Femur (tissue), 1 donor: ENCODE measurements at regions not wholly inside any gene's neighbourhood (a gene's known extent, or its start where the extent isn't known, plus 50 kb on each side); places are given as distances from the start of the nearest gene placed in this dataset.

ENCODE experiments used
- DNase-seq: peaks from one replicate; pipeline ENCODE4 v3.0.0-alpha.2; 2017

DNA sequence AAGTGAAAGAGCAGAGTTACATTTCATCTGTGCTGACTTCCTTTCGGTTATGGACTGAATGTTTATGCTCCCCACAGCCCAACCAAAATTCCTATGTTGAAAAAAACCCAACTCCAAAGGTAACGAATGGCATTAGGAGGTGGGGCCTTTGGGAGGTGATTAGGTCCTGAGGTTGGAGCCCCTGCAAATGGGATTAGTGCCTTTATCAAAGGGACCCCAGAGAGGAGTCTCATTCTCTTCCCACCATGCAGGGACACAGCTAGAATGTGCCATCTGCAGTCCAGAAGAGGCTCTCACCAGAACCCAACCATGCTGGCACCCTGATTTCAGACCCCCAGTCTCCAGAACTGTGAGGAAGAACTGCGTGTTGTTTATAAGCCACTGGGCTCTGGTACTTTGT, 199.3 kb downstream of the TOMM20 start:
- DNase-seq: no peak

DNA sequence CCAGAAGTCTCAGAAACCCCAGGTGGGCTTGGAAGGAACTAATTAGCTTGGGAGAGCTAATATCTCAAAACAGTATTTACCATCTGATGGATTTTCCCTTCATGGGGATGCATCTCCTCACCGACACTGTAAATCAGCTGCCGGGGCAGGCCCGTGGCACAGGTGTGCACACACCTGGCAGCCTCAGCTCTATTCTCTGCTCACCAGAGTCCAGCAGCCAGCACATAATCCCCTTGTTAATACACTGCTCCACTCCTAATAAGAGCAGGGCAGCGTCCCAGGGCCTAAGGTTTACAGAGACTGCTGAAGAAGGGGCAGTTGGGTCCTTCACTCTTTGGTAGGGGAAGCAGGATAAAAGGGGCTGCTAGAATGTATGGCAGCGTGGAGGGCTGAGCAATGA, 200.0 kb downstream of the TOMM20 start:
- no peak for DNase-seq

DNA sequence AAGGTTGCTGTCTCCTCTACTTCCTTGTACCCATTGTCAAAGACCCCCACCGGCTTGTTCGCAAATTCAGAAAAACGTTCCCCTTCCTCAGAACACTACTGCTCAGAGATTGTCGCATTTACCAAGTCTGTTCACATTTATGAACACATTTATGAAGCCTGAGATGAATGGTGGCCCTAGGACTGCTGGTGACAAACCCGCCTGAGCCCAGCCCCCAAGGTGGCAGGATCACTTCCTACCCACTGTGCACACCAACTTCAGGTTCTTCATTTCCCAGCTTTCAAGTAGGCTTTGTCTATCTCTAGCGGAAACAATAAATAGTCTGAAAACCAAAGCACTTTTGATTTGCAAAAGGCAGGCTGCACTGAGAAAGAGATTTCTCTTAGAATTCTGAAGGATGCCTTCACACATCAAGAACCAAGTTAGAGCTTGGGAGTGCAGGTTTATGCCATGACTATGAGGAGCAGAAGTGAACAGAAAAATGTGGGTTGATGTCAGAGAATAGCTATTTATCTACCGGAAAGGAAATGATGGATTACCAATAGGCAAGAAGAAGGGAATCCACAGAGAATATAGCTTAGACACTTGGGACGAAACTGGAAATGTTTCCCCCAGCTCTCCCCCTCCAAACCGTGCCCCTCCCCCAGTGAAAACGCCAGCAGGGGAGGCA, 200.5 kb downstream of the TOMM20 start:
- no peak for DNase-seq

DNA sequence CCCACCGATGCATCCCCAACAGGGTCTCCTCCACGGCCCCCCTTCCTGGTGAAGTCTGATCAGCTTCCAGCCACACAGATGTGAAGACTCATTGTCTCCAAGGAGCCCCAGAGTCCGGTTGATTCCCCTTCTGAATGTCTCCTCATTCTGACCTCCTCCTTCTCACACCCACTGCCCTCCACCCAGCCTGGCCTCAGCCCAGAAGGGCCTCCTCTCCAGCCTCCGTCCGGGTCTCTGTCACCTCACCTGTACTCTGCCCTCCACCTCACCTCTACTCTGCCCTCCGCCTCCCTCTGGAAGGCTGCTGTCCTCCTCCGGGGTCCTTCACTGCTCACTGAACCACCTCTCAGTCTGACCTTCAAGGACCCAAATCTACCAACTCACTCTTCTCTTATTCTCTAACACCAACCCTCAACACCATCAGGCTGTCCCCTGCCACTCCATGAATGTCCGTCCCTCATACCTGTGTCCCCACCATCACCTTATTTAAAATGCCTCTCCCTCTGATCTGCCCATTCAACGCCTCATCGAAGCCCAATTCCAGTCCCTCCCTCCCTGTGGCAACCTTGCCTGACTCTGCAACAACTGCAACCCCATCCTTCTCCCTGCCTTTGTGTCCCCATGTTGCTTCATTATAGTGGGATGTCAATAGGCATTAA, 201.2 kb downstream of the TOMM20 start:
- DNase-seq: no peak

DNA sequence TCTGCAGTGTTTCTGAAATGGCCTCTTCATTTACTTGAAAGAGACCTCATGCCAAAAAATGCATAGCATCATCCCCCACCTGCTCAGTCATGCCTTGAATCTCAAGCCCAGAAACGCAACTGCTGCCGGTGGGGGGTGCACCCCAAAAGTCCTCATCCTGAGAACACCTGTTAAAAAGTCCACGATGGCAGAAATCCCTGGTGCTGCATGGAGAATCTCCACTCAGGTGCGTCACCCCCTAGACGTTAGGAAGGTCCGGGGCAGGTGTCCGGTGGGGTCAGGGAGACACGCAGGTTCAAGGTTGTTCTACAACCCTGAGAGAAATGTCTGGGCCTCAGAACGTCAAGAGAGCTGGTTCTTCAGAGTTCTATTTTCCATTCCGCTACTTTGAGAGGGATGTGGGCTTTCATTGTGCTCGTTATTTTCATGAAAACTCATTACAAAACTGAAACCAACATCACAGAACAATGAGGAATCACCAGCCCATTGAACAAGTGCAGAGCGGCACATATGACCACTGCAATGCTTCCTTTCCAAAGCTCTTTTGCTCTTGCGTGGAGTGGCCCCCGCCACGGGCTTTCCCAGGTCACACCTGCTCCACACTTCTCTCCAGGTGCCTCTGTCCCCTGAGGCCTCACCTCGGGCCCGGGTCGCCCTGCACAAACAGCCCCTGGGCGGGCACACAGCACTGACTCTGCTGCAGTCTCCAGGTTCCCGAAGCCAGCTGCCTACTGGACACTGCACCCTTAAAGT, 201.9 kb downstream of the TOMM20 start:
- no peak for DNase-seq

DNA sequence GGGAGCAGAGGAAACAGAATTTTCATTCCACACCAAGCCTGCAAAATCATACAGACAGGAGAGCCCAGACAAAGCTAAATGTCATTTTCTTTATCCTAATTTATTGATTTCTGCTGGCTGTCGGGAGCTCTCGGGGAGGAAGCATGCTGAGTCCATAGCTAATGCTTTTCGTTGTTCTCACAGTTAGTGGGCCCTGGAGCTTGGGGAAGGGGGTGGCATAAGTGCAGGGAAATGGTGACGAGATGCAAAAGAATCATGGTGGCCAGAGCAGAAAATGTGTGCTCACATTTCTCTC, 202.4 kb downstream of the TOMM20 start:
- no peak for DNase-seq

DNA sequence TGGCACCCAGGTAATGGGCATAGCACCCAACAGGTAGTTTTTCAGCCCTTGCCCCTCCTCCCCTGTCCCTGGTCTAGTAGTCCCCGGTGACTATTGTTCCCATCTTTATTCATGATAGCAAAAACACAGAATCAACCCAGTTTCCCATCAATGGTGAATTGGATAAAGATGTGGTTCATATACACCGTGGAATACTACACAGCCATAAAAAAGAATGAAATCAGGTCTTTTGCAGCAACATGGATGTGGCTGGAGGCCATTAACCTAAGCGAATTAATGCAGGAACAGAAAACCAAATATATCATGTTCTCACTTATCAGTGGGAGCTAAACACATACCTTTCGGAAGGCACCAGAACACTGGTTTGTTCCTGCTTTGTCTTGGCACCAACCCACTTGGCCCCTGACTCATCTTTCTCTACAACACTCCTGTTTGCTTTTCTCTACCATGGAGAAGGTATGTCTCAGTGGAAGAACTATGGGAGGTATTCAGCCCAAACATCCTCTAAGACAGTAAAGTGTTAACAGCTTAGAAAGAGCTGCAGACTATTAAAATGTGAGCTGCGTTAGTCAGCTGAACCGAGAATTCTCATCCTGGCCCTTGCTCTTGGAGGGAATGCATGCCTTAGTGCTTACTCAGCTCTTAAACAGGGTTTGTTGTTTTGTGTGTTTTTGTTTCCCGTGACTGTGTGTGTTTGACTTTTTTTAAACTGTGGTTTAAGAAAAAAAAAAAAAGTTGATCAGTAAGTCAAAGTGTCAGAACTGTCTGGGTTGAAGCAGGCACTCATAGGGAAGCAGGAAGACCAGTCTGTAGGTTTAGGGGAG, 203.0 kb downstream of the TOMM20 start:
- peak; percentile 57 for DNase-seq

DNA sequence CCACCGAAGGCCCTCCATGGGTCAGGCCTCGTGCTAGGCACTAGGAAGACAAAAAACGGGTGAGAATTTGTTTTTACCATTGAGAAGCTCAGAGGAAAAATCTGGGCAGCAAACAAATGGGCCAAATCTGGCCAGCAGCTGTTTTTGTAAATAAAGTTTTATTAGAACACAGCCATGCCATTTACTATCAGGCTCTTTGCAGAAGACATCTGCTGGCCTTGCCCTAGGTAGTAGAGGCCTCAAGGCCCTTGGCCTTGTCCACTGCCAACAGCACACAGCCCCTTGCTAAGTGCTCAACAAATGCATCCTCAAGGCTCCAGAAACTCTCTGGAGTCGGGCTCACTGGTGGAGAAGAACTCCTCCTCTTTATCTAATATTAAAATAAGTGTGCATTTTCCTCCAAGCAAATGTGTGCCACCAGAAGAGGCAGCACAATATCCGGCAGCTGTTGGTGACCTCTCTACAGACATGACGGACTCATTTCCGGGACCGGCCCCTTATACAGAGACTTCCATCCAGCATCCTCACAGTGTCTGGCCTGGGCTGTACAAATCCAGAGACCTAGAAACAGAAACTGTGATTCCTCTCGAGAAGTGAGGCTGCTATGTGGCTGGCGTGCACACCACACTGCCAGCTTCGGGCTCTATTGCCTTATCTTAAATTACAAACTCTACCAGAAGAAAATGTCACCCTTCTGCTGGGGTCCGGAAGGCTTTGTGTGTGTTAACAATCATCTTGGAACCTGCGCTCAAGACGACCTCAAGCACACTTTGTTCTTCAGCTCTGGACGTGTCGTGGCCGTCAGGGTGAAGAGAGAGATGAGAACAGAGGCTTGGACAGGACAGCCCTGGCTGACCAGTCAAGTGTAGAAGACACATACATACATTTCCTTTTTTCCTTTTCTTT, 203.9 kb downstream of the TOMM20 start:
- no peak for DNase-seq

DNA sequence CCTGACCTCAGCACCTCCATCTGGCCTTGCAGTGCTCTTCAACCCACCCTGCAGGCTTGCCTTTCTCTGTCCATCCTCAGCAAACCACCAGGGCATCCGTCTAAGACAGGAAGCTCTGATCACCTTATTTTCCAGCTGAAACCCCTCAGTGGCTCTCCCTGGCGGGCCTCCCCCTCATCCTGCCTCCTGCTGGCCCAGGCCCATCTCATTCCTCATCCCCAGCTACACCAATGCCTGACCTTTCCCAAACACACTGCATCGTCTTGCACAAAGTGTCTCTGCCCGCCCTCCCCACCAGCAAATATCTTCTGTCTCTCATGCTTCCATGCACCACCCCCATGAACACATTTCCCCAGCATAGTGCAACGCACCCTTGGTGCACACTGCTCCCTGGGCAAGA, 205.0 kb downstream of the TOMM20 start:
- DNase-seq: no peak

DNA sequence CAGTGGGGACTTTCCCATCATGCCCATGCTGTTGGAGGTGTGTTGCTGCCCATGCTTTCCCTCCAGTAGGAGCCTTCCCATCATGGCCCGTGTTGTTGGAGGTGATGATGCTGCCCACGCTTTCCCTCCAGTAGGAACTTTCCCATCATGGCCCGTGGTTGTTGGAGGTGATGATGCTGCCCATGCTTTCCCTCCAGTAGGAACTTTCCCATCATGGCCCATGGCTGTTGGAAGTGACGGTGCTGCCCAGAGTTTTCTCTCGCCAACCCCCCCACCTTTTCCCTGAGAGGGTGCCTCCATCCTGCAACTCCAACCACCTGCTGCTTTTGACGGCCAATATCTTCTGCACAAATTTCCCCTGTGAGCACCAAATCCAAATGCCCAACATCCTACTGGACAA, 205.7 kb downstream of the TOMM20 start:
- no peak for DNase-seq

DNA sequence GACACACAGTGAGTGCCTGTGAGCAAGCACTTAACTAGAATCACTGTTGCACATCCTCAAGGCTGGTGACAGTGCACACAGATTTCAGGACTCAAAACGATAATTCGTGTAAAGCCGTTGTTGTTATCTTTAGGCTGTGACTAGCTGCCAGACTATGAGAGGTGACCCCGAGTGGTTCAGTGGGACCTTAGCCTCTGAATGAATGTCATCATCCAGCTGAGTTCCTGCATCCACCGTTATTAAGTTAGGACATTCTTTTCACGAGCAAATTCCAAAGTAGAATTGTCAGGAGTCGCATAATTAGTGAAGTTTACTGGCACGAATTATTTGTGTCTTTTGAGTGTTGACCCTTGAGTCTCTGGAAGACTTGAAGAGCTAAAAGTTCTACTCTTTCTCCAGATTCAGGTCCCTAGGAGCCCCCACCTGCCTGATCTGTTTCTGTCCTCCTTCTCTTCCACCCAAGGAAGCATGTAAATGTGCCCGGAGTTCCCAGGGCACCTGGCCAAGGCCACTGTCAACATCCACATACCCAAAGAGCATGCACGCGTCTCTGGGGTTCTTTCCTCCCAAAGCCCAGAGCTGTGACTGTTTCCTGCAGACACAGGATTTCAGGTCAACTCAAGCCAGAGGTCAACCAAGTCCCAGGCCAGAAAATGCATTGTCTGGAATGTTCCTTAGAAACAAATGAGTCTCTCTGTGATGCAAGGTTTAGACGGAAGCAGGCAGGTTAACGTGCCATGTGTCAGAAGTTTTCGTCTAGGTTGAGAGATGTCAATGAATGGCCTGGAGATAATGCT, 207.2 kb downstream of the TOMM20 start:
- DNase-seq: peak; percentile 5

DNA sequence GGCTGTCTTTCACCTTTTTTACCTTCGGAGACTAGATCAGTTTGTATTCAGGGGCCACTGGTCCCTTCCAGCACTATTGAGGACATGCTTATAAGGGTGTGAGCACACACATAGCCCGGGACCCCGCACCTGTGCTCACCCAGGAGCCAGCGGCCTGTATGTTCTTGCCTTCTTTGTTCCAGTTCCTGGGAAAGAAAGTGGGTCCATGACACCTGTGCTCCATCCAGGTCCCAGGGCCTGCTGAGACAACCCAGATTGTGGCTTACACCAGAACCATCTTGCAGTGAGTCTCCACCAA, 207.8 kb downstream of the TOMM20 start:
- DNase-seq: no peak

DNA sequence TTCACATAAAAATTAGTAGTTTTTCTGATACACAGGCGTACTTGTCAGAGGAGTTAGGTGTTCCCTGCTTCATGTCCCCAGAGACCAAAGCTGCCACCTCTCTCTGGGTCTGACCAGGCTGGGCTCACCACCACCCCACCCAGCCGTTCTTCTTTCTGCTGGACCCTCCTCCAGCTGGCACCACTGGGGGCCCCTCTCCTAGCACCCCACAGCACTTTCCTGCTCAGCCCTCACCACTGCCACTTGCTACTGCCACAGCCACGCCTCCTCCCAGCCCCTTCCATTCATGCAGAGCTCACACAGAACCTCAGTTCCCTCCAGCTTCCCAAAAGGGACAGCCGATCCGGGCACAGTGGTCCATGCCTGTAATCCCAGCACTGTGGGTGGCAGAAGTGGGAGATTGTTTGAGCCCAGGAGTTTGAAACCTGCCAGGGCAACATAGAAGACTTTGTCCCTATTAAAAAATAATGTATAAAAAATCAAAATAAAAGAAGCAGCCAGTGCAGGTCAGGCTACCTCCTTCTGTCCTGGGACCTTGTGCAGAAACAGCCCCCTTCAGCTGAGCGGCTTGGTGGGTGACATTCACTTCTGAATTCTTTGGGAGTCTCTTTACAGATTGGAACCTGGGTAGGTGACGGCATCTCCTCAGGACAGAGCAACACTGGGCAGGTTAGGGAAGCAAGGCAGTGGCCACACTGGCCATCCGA, 208.3 kb downstream of the TOMM20 start:
- DNase-seq: no peak

DNA sequence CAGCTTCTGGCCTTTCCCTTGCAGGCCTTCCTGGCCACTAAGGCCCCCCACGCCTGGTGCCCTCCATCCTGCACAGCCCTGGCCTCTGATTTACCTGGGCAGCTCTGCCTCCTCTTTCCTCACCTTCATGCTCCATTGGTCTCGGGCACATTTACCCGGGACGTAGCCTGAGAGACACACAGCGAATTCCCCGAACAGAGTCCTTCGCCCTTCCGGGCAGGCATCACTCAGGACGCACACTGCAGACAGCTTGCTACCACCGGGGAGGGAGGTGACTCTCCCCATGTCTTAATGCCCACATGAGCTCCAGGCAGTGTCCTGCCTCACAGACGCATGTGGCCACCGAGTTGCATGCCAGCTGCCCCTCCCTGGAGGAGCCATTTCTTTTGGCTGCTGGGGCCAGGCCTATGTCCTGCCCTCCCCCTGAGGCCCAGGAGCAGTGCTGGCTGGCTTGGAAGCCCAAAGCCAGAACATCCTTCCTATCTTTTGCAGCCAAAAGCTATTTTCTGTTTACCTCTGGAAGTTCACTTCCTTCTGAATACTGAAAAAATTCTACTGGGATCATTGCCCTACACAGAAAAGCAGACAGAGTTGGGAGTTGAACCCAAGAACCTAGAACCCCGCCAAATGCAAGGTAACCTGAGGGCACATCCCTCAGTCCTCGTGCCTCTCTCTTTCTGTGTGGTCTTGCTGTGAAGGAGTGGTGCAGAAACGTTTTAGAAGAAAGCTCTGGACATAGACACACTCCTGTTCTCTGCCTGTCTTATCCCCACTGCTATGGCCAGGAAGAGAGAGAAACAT, 209.5 kb downstream of the TOMM20 start:
- DNase-seq: peak; percentile 59

DNA sequence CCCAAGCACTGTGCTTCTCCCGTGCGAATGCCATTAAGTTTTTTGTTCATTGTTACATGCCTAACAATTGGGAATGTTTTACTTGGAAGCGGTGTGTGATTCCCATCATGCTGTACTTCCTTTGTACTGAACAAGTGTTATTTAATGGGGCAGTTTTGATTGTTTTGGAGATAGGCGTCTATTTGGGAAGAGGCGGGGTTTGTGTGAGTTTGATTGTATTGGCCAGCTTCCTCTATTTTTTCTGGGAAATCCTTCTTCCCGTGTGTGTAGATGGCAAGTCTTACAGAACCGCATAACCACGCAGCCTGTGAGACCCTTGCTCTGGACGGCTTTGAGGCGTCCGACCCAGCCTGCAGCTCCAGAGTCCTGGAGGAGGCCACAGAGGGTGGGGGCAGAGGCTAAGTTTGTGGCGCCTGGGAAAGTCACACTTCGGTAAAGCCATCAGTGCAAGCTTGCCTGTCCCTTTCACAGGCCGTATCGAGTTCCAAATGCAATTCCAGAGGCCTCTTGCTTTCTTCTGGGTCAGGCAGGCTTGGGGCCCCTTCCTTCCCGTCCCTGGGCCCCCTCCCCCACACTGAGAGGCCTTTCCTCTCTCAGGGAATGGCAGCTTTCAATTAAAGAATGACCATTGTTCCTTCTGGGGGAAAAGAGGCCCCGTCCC, 210.3 kb downstream of the TOMM20 start:
- peak; percentile 70 for DNase-seq

DNA sequence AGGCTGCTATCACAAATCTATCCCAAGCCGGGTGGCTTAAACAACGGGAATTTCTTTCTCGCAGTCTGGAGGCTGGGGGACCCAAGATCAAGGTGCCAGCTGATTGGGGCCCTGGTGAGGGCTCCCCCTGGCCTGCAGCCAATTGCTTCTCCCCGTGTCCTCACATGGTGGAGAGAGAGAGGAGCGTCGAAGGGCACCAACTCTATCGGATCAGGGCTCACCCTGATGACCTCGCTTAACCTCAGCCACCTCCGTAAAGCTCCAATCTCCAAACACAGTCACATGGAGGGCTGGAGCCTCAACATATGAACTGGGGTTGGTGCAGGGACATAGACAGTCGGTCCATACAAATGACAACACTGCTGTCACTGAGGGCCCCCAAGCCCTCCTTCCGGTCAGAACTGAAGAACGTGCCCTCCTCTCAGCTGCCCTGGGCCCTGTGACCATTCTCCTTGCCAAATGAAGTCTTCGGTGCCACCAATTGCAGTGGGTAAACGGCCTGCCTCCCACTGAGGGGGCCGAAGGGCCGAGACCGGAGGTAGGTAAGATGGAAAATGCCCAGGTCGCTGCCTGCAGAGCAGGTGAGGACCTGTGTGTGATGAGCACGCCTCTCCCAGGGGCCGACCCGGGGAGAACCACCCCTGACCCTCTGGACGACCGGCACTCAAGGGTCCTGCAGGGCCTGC, 211.0 kb downstream of the TOMM20 start:
- peak; percentile 43 for DNase-seq

DNA sequence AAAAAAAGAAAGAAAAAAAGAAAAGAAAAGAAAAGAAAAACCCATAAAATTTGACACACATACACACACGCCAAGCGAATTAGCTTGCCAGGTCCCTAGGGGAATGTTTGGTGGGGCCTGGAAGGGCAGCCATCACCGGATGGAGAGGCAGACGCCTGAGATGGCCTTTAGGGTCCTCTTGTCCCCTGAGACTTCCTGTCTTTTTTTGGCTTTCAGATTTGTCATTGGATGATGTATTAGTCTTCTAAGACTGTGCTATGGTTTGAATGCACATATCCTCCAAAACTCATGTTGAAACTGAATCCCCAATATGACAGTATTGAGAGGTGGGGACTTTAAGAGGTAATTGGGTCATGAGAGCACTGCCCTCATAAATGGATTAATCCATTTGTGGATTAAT, 211.8 kb downstream of the TOMM20 start:
- DNase-seq: no peak

DNA sequence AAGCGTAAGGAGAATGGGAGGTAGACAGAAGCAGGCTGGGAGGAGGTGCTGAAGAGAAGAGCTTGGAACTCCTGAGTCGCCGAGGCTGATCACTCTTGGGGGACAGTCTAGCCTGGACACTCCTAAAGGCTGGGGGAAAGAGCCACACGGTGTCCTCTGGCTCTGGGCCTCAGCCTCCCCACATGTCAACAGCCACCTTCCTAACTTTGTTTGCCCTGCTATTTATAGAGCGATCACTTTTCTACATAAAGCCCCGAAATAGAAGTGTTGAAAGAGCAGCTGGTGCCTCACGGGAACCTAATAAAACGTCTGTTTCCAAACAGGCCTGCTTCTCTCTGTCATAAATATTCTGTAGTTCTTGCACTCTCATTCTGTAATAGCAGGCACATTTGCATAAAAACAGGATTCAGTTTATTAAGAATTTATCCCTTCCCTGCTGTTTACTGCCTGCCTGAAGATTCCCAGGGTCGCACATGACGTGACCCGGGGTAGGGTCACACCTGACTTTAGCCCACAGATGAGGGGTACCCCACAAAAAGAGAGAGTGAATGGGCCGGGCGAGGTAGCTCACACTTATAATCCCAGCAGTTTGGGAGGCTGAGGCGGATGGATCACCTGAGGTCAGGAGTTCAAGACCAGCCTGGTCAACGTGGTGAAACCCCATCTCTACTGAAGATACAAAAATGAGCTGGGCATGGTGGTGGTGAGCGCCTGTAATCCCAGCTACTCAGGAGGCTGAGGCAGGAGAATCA, 212.5 kb downstream of the TOMM20 start:
- peak; percentile 60 for DNase-seq
